A549 (cell line): ENCODE measurements at regions not wholly inside any gene's neighbourhood (a gene's known extent, or its start where the extent isn't known, plus 50 kb on each side); places are given as distances from the start of the nearest gene placed in this dataset.
"Not testable (repeated sequence)": the region's sequence is repeated elsewhere in the genome, so short reads cannot be mapped to it uniquely, and the experiment has no call there.

Experiments
- ATAC-seq, 2 experiments: fragments of 200-7000 bp in 1 of 2; fragments of >200 bp in 1 of 2; cut with Nextera tagmentation in 1 of 2; cut with Tn5 transposase in 1 of 2; 3 replicates each; pipeline versions ENCODE4 v1.8.0 to v1.9.1; 2018 to 2020; ENCODE audit warnings: mild to moderate bottlenecking in 1 of 2, moderate library complexity in 1 of 2
- CTCF ChIA-PET: fragments of 300-600 bp; sonication (Branson Sonifier 250); formaldehyde crosslinking; extraction: SDS; loops from one replicate; lab custom pipeline; 2021; ENCODE audit warnings: antibody characterized with exemption, inconsistent platforms; lab: Yijun Ruan, JAX
- POLR2A ChIA-PET: fragments of 350-600 bp; formaldehyde crosslinking; extraction: SDS; loops from one replicate; lab custom pipeline; 2021; ENCODE audit warnings: antibody characterized with exemption, inconsistent platforms; lab: Yijun Ruan, JAX
- DNase-seq, 2 experiments: peaks; one replicate each; pipeline versions ENCODE4 v3.0.0 to v3.0.0-alpha.2; 2011 to 2016; ENCODE audit warnings: low read depth in 1 of 2, low spot score in 1 of 2
- FAIRE-seq: peaks from 2 replicates; lab custom pipeline; 2011; peaks lifted over from hg19 to GRCh38; lab: Jason Lieb, UNC
- H3K27ac ChIP-seq, 2 experiments: fragments of >200 bp; sonication (Bioruptor Twin); formaldehyde crosslinking; 3 replicates each; pipeline ENCODE4 v1.5.1; 2016 to 2017
- H3K4me1 ChIP-seq: fragments of >200 bp; sonication (Bioruptor Twin); formaldehyde crosslinking; 3 replicates; pipeline ENCODE4 v1.6.1; 2016
- H3K4me2 ChIP-seq: fragments of >200 bp; sonication (Bioruptor Twin); formaldehyde crosslinking; 3 replicates; pipeline ENCODE4 v1.6.1; 2016
- H3K4me3 ChIP-seq: fragments of >200 bp; sonication (Bioruptor Twin); formaldehyde crosslinking; 3 replicates; pipeline ENCODE4 v1.5.1; 2016
- H3K9me3 ChIP-seq: fragments of >200 bp; sonication (Bioruptor Twin); formaldehyde crosslinking; 3 replicates; pipeline ENCODE4 v1.6.1; 2016
- CEBPB ChIP-seq, 2 experiments: fragments of >200 bp in 1 of 2; sonication (Bioruptor Twin) in 1 of 2; formaldehyde crosslinking in 1 of 2; IDR thresholded peaks; 2 replicates each; pipeline ENCODE4 v1.6.1; 2012 to 2016
- EHMT2 ChIP-seq: fragments of 200-600 bp; sonication (generic); IDR thresholded peaks from 2 replicates; pipeline ENCODE4 v1.6.1; 2016; ENCODE audit warnings: antibody characterized with exemption, low read depth, mild to moderate bottlenecking, moderate library complexity
- JUNB ChIP-seq: fragments of >200 bp; sonication (Bioruptor Twin); formaldehyde crosslinking; IDR thresholded peaks from 2 replicates; pipeline ENCODE4 v1.6.1; 2016
- KDM5A ChIP-seq: fragments of 200-600 bp; sonication (generic); IDR thresholded peaks from 2 replicates; pipeline ENCODE4 v1.6.1; 2016; ENCODE audit warnings: antibody characterized with exemption, mild to moderate bottlenecking
- MAFK ChIP-seq: fragments of 450-650 bp; IDR thresholded peaks from 2 replicates; pipeline ENCODE4 v1.6.1; 2014; ENCODE audit not compliant: partially characterized antibody
- POLR2A ChIP-seq: IDR thresholded peaks from 2 replicates; pipeline ENCODE4 v1.6.1; 2012; ENCODE audit warnings: mild to moderate bottlenecking, low read length
- RAD21 ChIP-seq, 2 experiments: fragments of >200 bp in 1 of 2; sonication (Bioruptor Twin) in 1 of 2; formaldehyde crosslinking in 1 of 2; IDR thresholded peaks in 1 of 2; conservative IDR thresholded peaks in 1 of 2; 2 replicates in 1 of 2; 3 replicates in 1 of 2; pipeline ENCODE4 v1.6.1; 2012 to 2018; ENCODE audit warnings: inconsistent platforms in 1 of 2
- TFCP2L1 ChIP-seq: fragments of 250-450 bp; sonication (Bioruptor Pico); IDR thresholded peaks from 2 replicates; pipeline ENCODE4 v1.5.0; 2021; ENCODE audit warnings: mild to moderate bottlenecking
- ZNF302 ChIP-seq: fragments of 250-450 bp; sonication (Bioruptor Pico); IDR thresholded peaks from 2 replicates; pipeline ENCODE4 v1.9.0; 2021; ENCODE audit warnings: inconsistent platforms, mild to moderate bottlenecking, moderate library complexity
- ZSCAN20 ChIP-seq: fragments of 250-450 bp; sonication (Bioruptor Pico); IDR thresholded peaks from 2 replicates; pipeline ENCODE4 v1.8.0; 2022; ENCODE audit warnings: mild to moderate bottlenecking, moderate library complexity
- WGBS: methylation state at CpG from one replicate; pipeline ENCODE4 v1.1.6; 2017; ENCODE audit errors: missing lambda C conversion rate; 5-methylcytosine and 5-hydroxymethylcytosine counted together
- TF ChIP-seq, protein P1 (sequence below): IDR thresholded peaks from 2 replicates; pipeline ENCODE4 v1.6.1; 2012
- TF ChIP-seq, protein P2 (sequence below): fragments of >200 bp; sonication (Bioruptor Twin); formaldehyde crosslinking; IDR thresholded peaks from 3 replicates; pipeline ENCODE4 v1.6.1; 2016
- TF ChIP-seq, protein P3 (sequence below): fragments of >200 bp; sonication (Bioruptor Twin); formaldehyde crosslinking; IDR thresholded peaks from 3 replicates; pipeline ENCODE4 v1.5.1; 2016
- TF ChIP-seq, protein P4 (sequence below): fragments of 150-350 bp; IDR thresholded peaks from 2 replicates; pipeline ENCODE4 v1.6.1; 2014; ENCODE audit warnings: low read depth, mild to moderate bottlenecking, low read length
- TF ChIP-seq, protein P5 (sequence below): fragments of 450-650 bp; IDR thresholded peaks from 2 replicates; pipeline ENCODE4 v1.6.1; 2014; ENCODE audit warnings: antibody characterized with exemption
- TF ChIP-seq, protein P6 (sequence below): IDR thresholded peaks from 2 replicates; pipeline ENCODE4 v1.6.1; 2012; ENCODE audit warnings: low read depth, borderline replicate concordance

DNA sequence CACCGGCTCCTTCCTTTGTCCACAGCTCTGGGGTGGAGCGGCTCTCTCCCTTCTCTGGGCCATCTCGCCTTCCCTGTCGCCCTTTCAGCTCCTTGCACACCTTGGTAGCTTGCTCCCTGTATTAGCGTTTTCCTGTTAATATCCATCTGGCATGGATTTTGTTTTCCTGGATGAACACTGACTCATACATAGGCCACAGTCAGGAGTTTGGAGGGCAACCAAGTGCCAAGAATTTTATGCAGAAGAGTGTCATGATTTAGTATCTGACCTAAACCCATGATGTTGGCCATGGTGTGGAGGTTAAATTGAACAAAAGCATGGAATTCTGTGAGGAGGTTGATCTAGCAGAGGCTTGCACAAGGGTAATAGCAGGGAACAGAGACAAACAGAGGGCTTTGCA, 180.9 kb downstream of the AIPL1 start (continued):
- TF ChIP-seq, protein P1, sequence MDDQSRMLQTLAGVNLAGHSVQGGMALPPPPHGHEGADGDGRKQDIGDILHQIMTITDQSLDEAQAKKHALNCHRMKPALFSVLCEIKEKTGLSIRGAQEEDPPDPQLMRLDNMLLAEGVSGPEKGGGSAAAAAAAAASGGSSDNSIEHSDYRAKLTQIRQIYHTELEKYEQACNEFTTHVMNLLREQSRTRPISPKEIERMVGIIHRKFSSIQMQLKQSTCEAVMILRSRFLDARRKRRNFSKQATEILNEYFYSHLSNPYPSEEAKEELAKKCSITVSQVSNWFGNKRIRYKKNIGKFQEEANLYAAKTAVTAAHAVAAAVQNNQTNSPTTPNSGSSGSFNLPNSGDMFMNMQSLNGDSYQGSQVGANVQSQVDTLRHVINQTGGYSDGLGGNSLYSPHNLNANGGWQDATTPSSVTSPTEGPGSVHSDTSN: no peak
- TF ChIP-seq, all 56 proteins: peak for 0

DNA sequence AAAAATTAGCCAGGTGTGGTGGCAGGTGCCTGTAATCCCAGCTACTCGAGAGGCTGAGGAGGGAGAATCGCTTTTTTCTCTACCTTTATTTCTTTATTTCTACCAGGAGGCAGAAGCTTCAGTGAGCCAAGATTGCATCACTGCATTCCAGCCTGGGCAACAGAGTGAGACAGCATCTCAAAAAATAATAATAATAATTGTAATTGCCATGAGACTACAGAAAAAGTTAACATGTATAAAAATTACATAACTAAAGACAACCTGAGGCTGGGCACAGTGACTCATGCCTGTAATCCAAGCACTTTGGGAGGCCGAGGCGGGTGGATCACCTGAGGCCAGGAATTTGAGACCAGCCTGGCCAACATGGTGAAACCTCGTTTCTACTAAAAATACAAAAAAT, 181.5 kb downstream of the WSCD1 start:
- FAIRE-seq: not testable (repeated sequence)

DNA sequence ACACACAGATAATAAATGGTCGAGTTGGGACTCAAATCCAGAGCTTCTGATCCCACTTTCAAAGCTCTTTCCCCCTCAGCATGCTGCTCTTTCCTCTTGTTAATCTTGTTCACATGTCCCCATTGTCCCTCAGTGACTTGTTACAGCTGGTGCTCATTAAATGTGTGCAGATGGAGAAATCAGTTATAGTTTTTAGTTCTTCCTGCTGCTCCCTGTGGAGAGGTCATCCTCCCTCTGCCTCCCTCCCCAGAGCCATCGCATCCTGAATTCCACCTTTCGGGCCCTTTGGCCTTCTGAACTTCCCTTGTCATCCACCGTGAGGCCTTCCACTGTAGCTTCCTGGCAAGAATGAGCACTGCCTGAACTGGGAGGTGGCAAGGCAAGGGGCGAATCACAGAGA, 179.6 kb downstream of the WSCD1 start:
- no peak overlapping the region for H3K27ac ChIP-seq
- ChIA-PET CTCF (interaction anchor here (0.5 to 1.3 kb wide), 4 partner anchors 9 to 602 kb away, joined by 3 read pairs; no protein-coding TSS in a partner anchor), POLR2A (no interaction called here)
- DNase-seq: no peak
- 45% methylated on average over 5 of the region's 5 CpGs for WGBS
- H3K4me3 ChIP-seq: no peak overlapping the region
- H3K4me2 ChIP-seq: no peak overlapping the region
- ATAC-seq: no peak
- H3K4me1 ChIP-seq: no peaks in the 10 kb centered on the region
- FAIRE-seq: no peak
- no peaks in the 10 kb centered on the region for H3K9me3 ChIP-seq
- TF ChIP-seq KDM5A: no peak
- TF ChIP-seq CEBPB (IDR thresholded peaks at IDR 0.05): no peak
- TF ChIP-seq ZSCAN20 (CRISPR knock-in tag): no peak
- TF ChIP-seq ZNF302 (CRISPR knock-in tag): no peak
- TF ChIP-seq POLR2A: no peak
- TF ChIP-seq JUNB: no peak
- TF ChIP-seq, protein P2, sequence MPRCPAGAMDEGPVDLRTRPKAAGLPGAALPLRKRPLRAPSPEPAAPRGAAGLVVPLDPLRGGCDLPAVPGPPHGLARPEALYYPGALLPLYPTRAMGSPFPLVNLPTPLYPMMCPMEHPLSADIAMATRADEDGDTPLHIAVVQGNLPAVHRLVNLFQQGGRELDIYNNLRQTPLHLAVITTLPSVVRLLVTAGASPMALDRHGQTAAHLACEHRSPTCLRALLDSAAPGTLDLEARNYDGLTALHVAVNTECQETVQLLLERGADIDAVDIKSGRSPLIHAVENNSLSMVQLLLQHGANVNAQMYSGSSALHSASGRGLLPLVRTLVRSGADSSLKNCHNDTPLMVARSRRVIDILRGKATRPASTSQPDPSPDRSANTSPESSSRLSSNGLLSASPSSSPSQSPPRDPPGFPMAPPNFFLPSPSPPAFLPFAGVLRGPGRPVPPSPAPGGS: no peak
- TF ChIP-seq, protein P3, sequence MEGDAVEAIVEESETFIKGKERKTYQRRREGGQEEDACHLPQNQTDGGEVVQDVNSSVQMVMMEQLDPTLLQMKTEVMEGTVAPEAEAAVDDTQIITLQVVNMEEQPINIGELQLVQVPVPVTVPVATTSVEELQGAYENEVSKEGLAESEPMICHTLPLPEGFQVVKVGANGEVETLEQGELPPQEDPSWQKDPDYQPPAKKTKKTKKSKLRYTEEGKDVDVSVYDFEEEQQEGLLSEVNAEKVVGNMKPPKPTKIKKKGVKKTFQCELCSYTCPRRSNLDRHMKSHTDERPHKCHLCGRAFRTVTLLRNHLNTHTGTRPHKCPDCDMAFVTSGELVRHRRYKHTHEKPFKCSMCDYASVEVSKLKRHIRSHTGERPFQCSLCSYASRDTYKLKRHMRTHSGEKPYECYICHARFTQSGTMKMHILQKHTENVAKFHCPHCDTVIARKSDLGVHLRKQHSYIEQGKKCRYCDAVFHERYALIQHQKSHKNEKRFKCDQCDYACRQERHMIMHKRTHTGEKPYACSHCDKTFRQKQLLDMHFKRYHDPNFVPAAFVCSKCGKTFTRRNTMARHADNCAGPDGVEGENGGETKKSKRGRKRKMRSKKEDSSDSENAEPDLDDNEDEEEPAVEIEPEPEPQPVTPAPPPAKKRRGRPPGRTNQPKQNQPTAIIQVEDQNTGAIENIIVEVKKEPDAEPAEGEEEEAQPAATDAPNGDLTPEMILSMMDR: no peak
- TF ChIP-seq, protein P4, sequence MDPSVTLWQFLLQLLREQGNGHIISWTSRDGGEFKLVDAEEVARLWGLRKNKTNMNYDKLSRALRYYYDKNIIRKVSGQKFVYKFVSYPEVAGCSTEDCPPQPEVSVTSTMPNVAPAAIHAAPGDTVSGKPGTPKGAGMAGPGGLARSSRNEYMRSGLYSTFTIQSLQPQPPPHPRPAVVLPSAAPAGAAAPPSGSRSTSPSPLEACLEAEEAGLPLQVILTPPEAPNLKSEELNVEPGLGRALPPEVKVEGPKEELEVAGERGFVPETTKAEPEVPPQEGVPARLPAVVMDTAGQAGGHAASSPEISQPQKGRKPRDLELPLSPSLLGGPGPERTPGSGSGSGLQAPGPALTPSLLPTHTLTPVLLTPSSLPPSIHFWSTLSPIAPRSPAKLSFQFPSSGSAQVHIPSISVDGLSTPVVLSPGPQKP: no peak
- TF ChIP-seq EHMT2: no peak
- TF ChIP-seq, protein P5, sequence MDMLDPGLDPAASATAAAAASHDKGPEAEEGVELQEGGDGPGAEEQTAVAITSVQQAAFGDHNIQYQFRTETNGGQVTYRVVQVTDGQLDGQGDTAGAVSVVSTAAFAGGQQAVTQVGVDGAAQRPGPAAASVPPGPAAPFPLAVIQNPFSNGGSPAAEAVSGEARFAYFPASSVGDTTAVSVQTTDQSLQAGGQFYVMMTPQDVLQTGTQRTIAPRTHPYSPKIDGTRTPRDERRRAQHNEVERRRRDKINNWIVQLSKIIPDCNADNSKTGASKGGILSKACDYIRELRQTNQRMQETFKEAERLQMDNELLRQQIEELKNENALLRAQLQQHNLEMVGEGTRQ: no peak
- TF ChIP-seq RAD21 (conservative IDR thresholded peaks at IDR 0.05 in 1 of 2, IDR thresholded peaks at IDR 0.05 in 1 of 2): no peak
- TF ChIP-seq, protein P6, sequence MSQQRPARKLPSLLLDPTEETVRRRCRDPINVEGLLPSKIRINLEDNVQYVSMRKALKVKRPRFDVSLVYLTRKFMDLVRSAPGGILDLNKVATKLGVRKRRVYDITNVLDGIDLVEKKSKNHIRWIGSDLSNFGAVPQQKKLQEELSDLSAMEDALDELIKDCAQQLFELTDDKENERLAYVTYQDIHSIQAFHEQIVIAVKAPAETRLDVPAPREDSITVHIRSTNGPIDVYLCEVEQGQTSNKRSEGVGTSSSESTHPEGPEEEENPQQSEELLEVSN: no peak
- no peak for TF ChIP-seq MAFK
- TF ChIP-seq TFCP2L1 (CRISPR knock-in tag): no peak
- TF ChIP-seq, all 56 proteins: peak for 0

More for the DNA sequence above, 181.5 kb downstream of the WSCD1 start:
- WGBS: 24% methylated on average over 5 of the region's 5 CpGs
- ATAC-seq, H3K4me1 ChIP-seq, H3K4me3 ChIP-seq, DNase-seq, POLR2A ChIA-PET, H3K4me2 ChIP-seq, H3K9me3 ChIP-seq, H3K27ac ChIP-seq: not testable (repeated sequence)
- CTCF ChIA-PET: interaction anchor here (0.6 kb wide), 1 partner anchor 60 kb away, joined by 3 read pairs; no protein-coding TSS in a partner anchor
- TF ChIP-seq CEBPB (IDR thresholded peaks at IDR 0.05): peak in 1 of 2 experiments; percentile 54; a peak in 1 of 4 replicates
